Esophagus muscularis mucosa (tissue), 3 donors: ENCODE measurements at regions not wholly inside any gene's neighbourhood (a gene's known extent, or its start where the extent isn't known, plus 50 kb on each side); places are given as distances from the start of the nearest gene placed in this dataset.
"Not testable (repeated sequence)": the region's sequence is repeated elsewhere in the genome, so short reads cannot be mapped to it uniquely, and the experiment has no call there.

Experiments
- CTCF ChIP-seq, 3 experiments: fragments of 200-600 bp in 2 of 3; fragments of 450-650 bp in 1 of 3; sonication (generic) in 2 of 3; IDR thresholded peaks; one replicate each; pipeline ENCODE4 v1.5.1; 2017 to 2019; ENCODE audit warnings: antibody characterized with exemption in 3 of 3, mild to moderate bottlenecking in 2 of 3, moderate library complexity in 1 of 3
- POLR2A ChIP-seq: fragments of 450-650 bp; IDR thresholded peaks from one replicate; pipeline ENCODE4 v1.6.1; 2017; ENCODE audit warnings: antibody characterized with exemption, moderate library complexity, mild to moderate bottlenecking, low read depth

GRCh38 chr5:25508011-25508410 lies 863.2 kb upstream of the CDH10 start:
- not testable (repeated sequence) for TF ChIP-seq POLR2A; CTCF (IDR thresholded peaks at IDR 0.05)
